Neural cell (in vitro differentiated cells): ENCODE measurements at regions not wholly inside any gene's neighbourhood (a gene's known extent, or its start where the extent isn't known, plus 50 kb on each side); places are given as distances from the start of the nearest gene placed in this dataset.

ENCODE experiments used
- H2AFZ ChIP-seq: fragments of 200-600, 300-800 bp; sonication (generic), shearing (Covaris generic); 2 replicates; pipeline ENCODE4 v1.6.0; 2014; ENCODE audit warnings: low read depth, mild to moderate bottlenecking, antibody characterized with exemption, low read length, moderate library complexity
- H3F3A ChIP-seq: fragments of 200-600 bp; shearing (Covaris generic); 2 replicates; pipeline ENCODE4 v1.6.1; 2016; ENCODE audit warnings: mild to moderate bottlenecking, moderate library complexity, mixed read lengths, antibody characterized with exemption, low read length; ENCODE audit not compliant: insufficient read depth, poor library complexity, severe bottlenecking
- H3K27ac ChIP-seq: fragments of 200-600, 300-800 bp; sonication (generic), shearing (Covaris generic); 2 replicates; pipeline ENCODE4 v1.5.1; 2014; ENCODE audit warnings: mild to moderate bottlenecking, low read length, moderate library complexity
- H3K27me3 ChIP-seq: fragments of 300-800, 200-600 bp; sonication (generic), shearing (Covaris generic); 2 replicates; pipeline ENCODE4 v1.6.0; 2014; ENCODE audit warnings: mild to moderate bottlenecking, low read depth, low read length, moderate library complexity; ENCODE audit not compliant: insufficient read depth
- H3K36me3 ChIP-seq: fragments of 300-800, 200-600 bp; sonication (generic), shearing (Covaris generic); 2 replicates; pipeline ENCODE4 v1.5.1; 2014; ENCODE audit warnings: mild to moderate bottlenecking, antibody characterized with exemption, low read length, moderate library complexity; ENCODE audit not compliant: insufficient read depth
- H3K4me2 ChIP-seq: fragments of 300-800, 200-600 bp; sonication (generic), shearing (Covaris generic); 2 replicates; pipeline ENCODE4 v1.6.0; 2014; ENCODE audit warnings: mild to moderate bottlenecking, low read length
- H3K4me3 ChIP-seq: fragments of 300-800, 200-600 bp; sonication (generic), shearing (Covaris generic); 2 replicates; pipeline ENCODE4 v1.5.1; 2014; ENCODE audit warnings: mild to moderate bottlenecking, low read length, moderate library complexity
- H3K79me2 ChIP-seq: fragments of 200-600 bp; shearing (Covaris generic); replicated peaks from 2 replicates; pipeline ENCODE4 v1.6.0; 2014; ENCODE audit warnings: mild to moderate bottlenecking, low read length, moderate library complexity; ENCODE audit not compliant: insufficient read depth
- H3K9ac ChIP-seq: fragments of 300-800, 200-600 bp; sonication (generic), shearing (Covaris generic); 2 replicates; pipeline ENCODE4 v1.6.1; 2016; ENCODE audit warnings: mild to moderate bottlenecking, low read length, mixed read lengths
- H3K9me2 ChIP-seq: fragments of 200-600 bp; shearing (Covaris generic); 2 replicates; pipeline ENCODE4 v1.6.1; 2016; ENCODE audit warnings: mild to moderate bottlenecking, low read length, mixed read lengths; ENCODE audit not compliant: insufficient read depth
- H3K9me3 ChIP-seq: fragments of 200-600, 300-800 bp; sonication (generic), shearing (Covaris generic); 2 replicates; pipeline ENCODE4 v1.6.1; 2016; ENCODE audit warnings: mild to moderate bottlenecking, mixed run types, low read length, moderate library complexity, mixed read lengths
- H4K20me1 ChIP-seq: fragments of 200-600 bp; shearing (Covaris generic); 2 replicates; pipeline ENCODE4 v1.6.1; 2016; ENCODE audit warnings: mild to moderate bottlenecking, mixed run types; ENCODE audit not compliant: insufficient read depth
- CTCF ChIP-seq: fragments of 450-650 bp; IDR thresholded peaks from 2 replicates; pipeline ENCODE4 v1.5.1; 2014; ENCODE audit warnings: antibody characterized with exemption, mild to moderate bottlenecking, moderate library complexity; ENCODE audit not compliant: poor library complexity, severe bottlenecking
- EP300 ChIP-seq: fragments of 450-650 bp; conservative IDR thresholded peaks from 2 replicates; pipeline ENCODE4 v1.6.1; 2014; ENCODE audit warnings: antibody characterized with exemption, mild to moderate bottlenecking, moderate library complexity; ENCODE audit not compliant: poor library complexity, severe bottlenecking
- EZH2 ChIP-seq: fragments of 200-600, 300-800 bp; shearing (Covaris generic), sonication (generic); IDR thresholded peaks from 2 replicates; pipeline ENCODE4 v1.6.1; 2014; ENCODE audit warnings: antibody characterized with exemption, low read length, borderline replicate concordance, mild to moderate bottlenecking; ENCODE audit not compliant: insufficient read depth, poor library complexity, severe bottlenecking
- MXI1 ChIP-seq: fragments of 450-650 bp; conservative IDR thresholded peaks from 2 replicates; pipeline ENCODE4 v1.6.1; 2014; ENCODE audit warnings: antibody characterized with exemption, mild to moderate bottlenecking; ENCODE audit not compliant: poor library complexity, severe bottlenecking
- POLR2AphosphoS5 ChIP-seq: IDR thresholded peaks from 2 replicates; pipeline ENCODE4 v1.6.1; 2012
- RAD21 ChIP-seq: fragments of 450-650 bp; conservative IDR thresholded peaks from 2 replicates; pipeline ENCODE4 v1.6.1; 2014; ENCODE audit warnings: antibody characterized with exemption, mild to moderate bottlenecking, moderate library complexity
- REST ChIP-seq: IDR thresholded peaks from 2 replicates; pipeline ENCODE4 v1.6.1; 2012; ENCODE audit warnings: borderline replicate concordance
- SMC3 ChIP-seq: fragments of 450-650 bp; conservative IDR thresholded peaks from 2 replicates; pipeline ENCODE4 v1.6.1; 2014; ENCODE audit warnings: antibody characterized with exemption, mild to moderate bottlenecking, moderate library complexity; ENCODE audit not compliant: poor library complexity
- TAF1 ChIP-seq: IDR thresholded peaks from 2 replicates; pipeline ENCODE4 v1.6.1; 2012; ENCODE audit warnings: low read depth

- Histone ChIP-seq H3F3A (no peaks in the 10 kb centered on the region), H3K79me2 (no peaks in the 10 kb centered on the region), H3K4me3 (no peak overlapping the region), H3K9ac (no peak overlapping the region), H3K4me2 (no peak overlapping the region), H2AFZ (no peak overlapping the region), H3K36me3 (no peaks in the 10 kb centered on the region), H4K20me1 (no peaks in the 10 kb centered on the region), H3K27me3 (no peaks in the 10 kb centered on the region), H3K27ac (no peak overlapping the region), H3K9me3 (no peaks in the 10 kb centered on the region), H3K9me2 (no peaks in the 10 kb centered on the region)
- no peak for TF ChIP-seq SMC3
- no peak for TF ChIP-seq REST
- no peak for TF ChIP-seq EP300
- TF ChIP-seq MXI1, result no peak
- TF ChIP-seq CTCF, result no peak
- no peak for TF ChIP-seq RAD21
- no peak for TF ChIP-seq POLR2AphosphoS5
- no peak for TF ChIP-seq EZH2
- no peak for TF ChIP-seq TAF1
Observed at GRCh38 chr4:73929278-73929677, 52.5 kb downstream of the PF4 start.

GRCh38 chr4:73923631-73923937 is 54.4 kb downstream of the CXCL1 start:
- Histone ChIP-seq H3K79me2 (no peaks in the 10 kb centered on the region), H3K27me3 (no peaks in the 10 kb centered on the region), H2AFZ (no peak overlapping the region), H3K27ac (no peak overlapping the region), H3K9ac (no peak overlapping the region), H3K9me2 (no peaks in the 10 kb centered on the region), H3F3A (no peaks in the 10 kb centered on the region), H3K9me3 (no peaks in the 10 kb centered on the region), H3K4me2 (no peak overlapping the region), H4K20me1 (no peaks in the 10 kb centered on the region), H3K36me3 (no peaks in the 10 kb centered on the region), H3K4me3 (no peak overlapping the region)
- no peak for TF ChIP-seq POLR2AphosphoS5
- TF ChIP-seq RAD21, result no peak
- no peak for TF ChIP-seq CTCF
- TF ChIP-seq REST, result no peak
- no peak for TF ChIP-seq EZH2
- no peak for TF ChIP-seq SMC3
- TF ChIP-seq EP300, result no peak
- TF ChIP-seq MXI1, result no peak
- no peak for TF ChIP-seq TAF1
